Esophagus muscularis mucosa (tissue), 3 donors: ENCODE measurements at regions not wholly inside any gene's neighbourhood (a gene's known extent, or its start where the extent isn't known, plus 50 kb on each side); places are given as distances from the start of the nearest gene placed in this dataset.

Source experiments
- CTCF ChIP-seq, 3 experiments: fragments of 200-600 bp in 2 of 3; fragments of 450-650 bp in 1 of 3; sonication (generic) in 2 of 3; IDR thresholded peaks; one replicate each; pipeline ENCODE4 v1.5.1; 2017 to 2019; ENCODE audit warnings: antibody characterized with exemption in 3 of 3, mild to moderate bottlenecking in 2 of 3, moderate library complexity in 1 of 3
- POLR2A ChIP-seq: fragments of 450-650 bp; IDR thresholded peaks from one replicate; pipeline ENCODE4 v1.6.1; 2017; ENCODE audit warnings: antibody characterized with exemption, moderate library complexity, mild to moderate bottlenecking, low read depth
- POLR2AphosphoS5 ChIP-seq, 2 donors: sonication (generic); formaldehyde crosslinking; IDR thresholded peaks; one replicate each; pipeline ENCODE4 v1.6.1; 2017; ENCODE audit warnings: antibody characterized with exemption in 2 of 2

DNA sequence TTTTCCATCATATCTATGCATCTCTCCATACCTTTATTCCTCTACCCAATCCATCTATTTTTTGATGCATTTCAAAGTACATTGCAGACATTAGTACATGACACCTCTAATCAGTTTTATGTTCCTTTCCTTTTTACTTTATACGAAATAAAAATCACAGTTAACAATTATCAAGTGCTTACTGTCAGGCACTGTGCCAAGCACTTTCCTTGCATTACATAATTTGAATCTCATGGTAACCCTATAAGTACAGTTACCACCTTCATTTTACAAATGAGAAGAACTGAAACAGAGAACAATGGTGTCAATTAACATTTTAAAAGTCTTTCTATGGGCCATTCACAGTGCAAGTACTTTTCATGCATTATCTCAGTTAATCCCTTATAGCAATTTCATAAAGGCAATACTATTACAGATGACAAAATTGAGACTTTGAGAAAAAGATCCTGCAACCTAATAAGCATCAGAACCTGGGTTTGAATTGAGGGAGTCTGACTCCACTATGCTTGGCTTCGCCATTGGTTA is 544.4 kb upstream of the TNP1 start:
- no peak for TF ChIP-seq POLR2A
- no peak for TF ChIP-seq CTCF (IDR thresholded peaks at IDR 0.05)
- TF ChIP-seq POLR2AphosphoS5 (IDR thresholded peaks at IDR 0.05): no peak
